ENCODE measurements at regions not wholly inside any gene's neighbourhood (a gene's known extent, or its start where the extent isn't known, plus 50 kb on each side); places are given as distances from the start of the nearest gene placed in this dataset.

DNA sequence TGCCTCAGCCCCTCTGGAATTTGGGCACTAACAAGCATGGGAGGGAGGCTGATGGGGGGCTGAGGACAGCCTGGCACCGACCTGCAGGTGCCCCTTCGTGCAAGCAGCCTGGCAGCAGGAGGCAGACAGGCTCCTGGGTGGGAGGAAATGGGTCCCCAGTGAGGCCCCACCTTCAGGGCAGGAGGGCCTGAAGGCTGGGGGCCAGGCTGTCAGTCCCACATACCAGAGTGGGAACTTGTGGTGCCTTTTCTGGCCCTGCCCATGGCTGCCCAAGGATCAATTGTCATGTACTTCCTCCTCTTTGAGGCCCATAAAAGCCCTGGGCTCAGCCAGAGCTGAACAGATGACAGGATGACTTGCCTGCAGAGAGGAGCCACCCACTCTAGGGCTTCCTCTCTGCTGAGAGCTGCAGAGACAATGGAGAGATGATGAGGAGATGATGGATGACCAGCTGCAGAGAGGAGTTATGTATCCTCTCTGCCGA is 141.0 kb downstream of the PDHA2 start:
- ChIA-PET CTCF (no interaction called here), POLR2A (ENCODE audit: low non-redundant PET) (no interaction called here)
- Histone ChIP-seq H3K4me1 (ENCODE audit: insufficient read depth, low read length, poor library complexity, severe bottlenecking) (no peaks in the 10 kb centered on the region), H3K9me3 (ENCODE audit: low read depth, low read length, poor library complexity, severe bottlenecking) (no peaks in the 10 kb centered on the region), H3K27me3 (replicated peaks; ENCODE audit: insufficient read depth, low read depth, low read length, poor library complexity) (no peaks in the 10 kb centered on the region), H3K36me3 (ENCODE audit: insufficient read depth, low read length, poor library complexity, severe bottlenecking) (no peaks in the 10 kb centered on the region), H3K27ac (ENCODE audit: low read depth, low read length, poor library complexity, severe bottlenecking) (no peak overlapping the region), H3K4me3 (ENCODE audit: low read depth, low read length, poor library complexity, severe bottlenecking) (no peak overlapping the region)
- intact Hi-C loops (cut with micrococcal nuclease; ENCODE audit: unreplicated experiment): no loop called here
- BruUV-seq (replicated peaks): no TSS peak
- TF ChIP-seq, protein P1, sequence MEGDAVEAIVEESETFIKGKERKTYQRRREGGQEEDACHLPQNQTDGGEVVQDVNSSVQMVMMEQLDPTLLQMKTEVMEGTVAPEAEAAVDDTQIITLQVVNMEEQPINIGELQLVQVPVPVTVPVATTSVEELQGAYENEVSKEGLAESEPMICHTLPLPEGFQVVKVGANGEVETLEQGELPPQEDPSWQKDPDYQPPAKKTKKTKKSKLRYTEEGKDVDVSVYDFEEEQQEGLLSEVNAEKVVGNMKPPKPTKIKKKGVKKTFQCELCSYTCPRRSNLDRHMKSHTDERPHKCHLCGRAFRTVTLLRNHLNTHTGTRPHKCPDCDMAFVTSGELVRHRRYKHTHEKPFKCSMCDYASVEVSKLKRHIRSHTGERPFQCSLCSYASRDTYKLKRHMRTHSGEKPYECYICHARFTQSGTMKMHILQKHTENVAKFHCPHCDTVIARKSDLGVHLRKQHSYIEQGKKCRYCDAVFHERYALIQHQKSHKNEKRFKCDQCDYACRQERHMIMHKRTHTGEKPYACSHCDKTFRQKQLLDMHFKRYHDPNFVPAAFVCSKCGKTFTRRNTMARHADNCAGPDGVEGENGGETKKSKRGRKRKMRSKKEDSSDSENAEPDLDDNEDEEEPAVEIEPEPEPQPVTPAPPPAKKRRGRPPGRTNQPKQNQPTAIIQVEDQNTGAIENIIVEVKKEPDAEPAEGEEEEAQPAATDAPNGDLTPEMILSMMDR (conservative IDR thresholded peaks at IDR 0.05; ENCODE audit: low read depth, low read length): no peak
- TF ChIP-seq EZH2 (IDR thresholded peaks at IDR 0.05; ENCODE audit: borderline replicate concordance, low read depth, low read length, poor library complexity, severe bottlenecking): no peak
- DNase-seq (ENCODE audit: low spot score): no peak

DNA sequence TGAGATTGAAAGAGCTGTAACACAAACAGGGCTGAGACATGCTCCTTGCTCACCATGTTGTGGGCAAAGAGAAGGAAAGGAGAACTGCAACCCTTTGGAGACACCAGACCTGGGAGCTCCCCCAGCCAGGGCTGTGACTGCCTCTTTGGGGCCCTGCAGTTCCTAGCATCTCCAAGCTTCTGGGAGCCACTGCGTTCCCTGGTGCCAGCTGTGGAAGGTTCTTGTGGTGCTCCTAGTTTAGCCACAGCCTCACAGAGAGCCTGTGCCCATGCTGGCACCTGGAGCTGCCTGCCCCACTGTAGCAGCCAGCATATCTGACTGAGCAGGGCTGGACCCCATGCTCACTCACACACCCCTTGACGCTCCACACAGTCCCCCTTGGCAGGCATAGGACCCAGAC is 141.7 kb downstream of the PDHA2 start:
- ChIA-PET POLR2A (ENCODE audit: low non-redundant PET) (no interaction called here), CTCF (no interaction called here)
- TF ChIP-seq, protein P1 (conservative IDR thresholded peaks at IDR 0.05; ENCODE audit: low read depth, low read length): no peak
- TF ChIP-seq EZH2 (IDR thresholded peaks at IDR 0.05; ENCODE audit: borderline replicate concordance, low read depth, low read length, poor library complexity, severe bottlenecking): no peak
- H3K27me3 ChIP-seq (replicated peaks; ENCODE audit: insufficient read depth, low read depth, low read length, poor library complexity): no peaks in the 10 kb centered on the region
- no peak overlapping the region for H3K4me3 ChIP-seq (ENCODE audit: low read depth, low read length, poor library complexity, severe bottlenecking)
- no peak for DNase-seq (ENCODE audit: low spot score)
- H3K27ac ChIP-seq (ENCODE audit: low read depth, low read length, poor library complexity, severe bottlenecking): no peak overlapping the region
- no peaks in the 10 kb centered on the region for H3K36me3 ChIP-seq (ENCODE audit: insufficient read depth, low read length, poor library complexity, severe bottlenecking)
- no peaks in the 10 kb centered on the region for H3K4me1 ChIP-seq (ENCODE audit: insufficient read depth, low read length, poor library complexity, severe bottlenecking)
- intact Hi-C loops (cut with micrococcal nuclease; ENCODE audit: unreplicated experiment): no loop called here
- BruUV-seq (replicated peaks): no TSS peak
- no peaks in the 10 kb centered on the region for H3K9me3 ChIP-seq (ENCODE audit: low read depth, low read length, poor library complexity, severe bottlenecking)

DNA sequence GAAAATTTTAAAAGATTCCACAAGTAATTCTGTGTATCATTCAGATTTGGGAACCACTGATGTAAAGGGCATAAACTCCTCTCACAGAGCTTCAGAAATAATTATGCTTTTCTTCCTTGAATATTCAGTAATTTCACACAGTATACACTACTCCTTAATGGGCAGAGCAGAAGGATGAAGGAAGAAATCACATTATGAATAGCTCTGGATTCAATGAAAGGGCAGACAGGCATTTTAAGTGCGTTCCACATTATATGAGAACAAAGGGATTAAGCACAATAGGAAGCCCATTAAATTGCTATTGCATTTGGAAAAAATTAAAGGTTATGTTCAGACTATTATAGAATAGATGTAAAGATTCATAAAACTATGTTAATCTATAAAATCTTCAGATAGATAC is 142.6 kb downstream of the PDHA2 start:
- Histone ChIP-seq H3K27me3 (replicated peaks; ENCODE audit: insufficient read depth, low read depth, low read length, poor library complexity) (no peaks in the 10 kb centered on the region), H3K9me3 (ENCODE audit: low read depth, low read length, poor library complexity, severe bottlenecking) (no peaks in the 10 kb centered on the region), H3K4me3 (ENCODE audit: low read depth, low read length, poor library complexity, severe bottlenecking) (no peak overlapping the region), H3K4me1 (ENCODE audit: insufficient read depth, low read length, poor library complexity, severe bottlenecking) (no peaks in the 10 kb centered on the region), H3K36me3 (ENCODE audit: insufficient read depth, low read length, poor library complexity, severe bottlenecking) (no peaks in the 10 kb centered on the region), H3K27ac (ENCODE audit: low read depth, low read length, poor library complexity, severe bottlenecking) (no peak overlapping the region)
- intact Hi-C loops (cut with micrococcal nuclease; ENCODE audit: unreplicated experiment): no loop called here
- DNase-seq (ENCODE audit: low spot score): peak; percentile 39
- POLR2A ChIA-PET (ENCODE audit: low non-redundant PET): no interaction called here
- BruUV-seq (replicated peaks): no TSS peak
- TF ChIP-seq, protein P1 (conservative IDR thresholded peaks at IDR 0.05; ENCODE audit: low read depth, low read length): no peak
- no peak for TF ChIP-seq EZH2 (IDR thresholded peaks at IDR 0.05; ENCODE audit: borderline replicate concordance, low read depth, low read length, poor library complexity, severe bottlenecking)
- CTCF ChIA-PET: no interaction called here

Data from A673 (cell line).